ENCODE measurements at regions not wholly inside any gene's neighbourhood (a gene's known extent, or its start where the extent isn't known, plus 50 kb on each side); places are given as distances from the start of the nearest gene placed in this dataset.

DNA sequence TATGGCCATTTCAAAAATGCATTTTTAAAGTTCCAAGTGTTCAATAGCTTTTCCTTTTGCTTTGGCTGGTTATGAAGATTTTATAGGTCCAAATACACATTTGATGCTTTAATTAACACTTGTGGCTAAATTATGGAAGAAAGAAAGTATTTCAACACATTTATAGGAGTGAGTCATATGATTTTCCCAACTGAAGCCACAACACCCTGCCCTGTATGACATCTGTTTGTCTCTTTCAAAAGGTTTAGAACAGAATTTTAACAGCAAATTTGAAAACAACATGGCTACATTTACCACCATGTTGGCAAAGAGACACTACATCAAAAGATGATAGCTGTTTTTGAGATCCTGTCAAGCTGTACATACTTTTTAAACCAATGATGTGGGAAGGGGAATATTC, 99.4 kb downstream of the TMEM174 start:
- POLR2A ChIA-PET, result no interaction called here
- no peaks in the 10 kb centered on the region for H3K9me3 Mint-ChIP-seq
- no peak for DNase-seq
- no peak overlapping the region for H3K27ac Mint-ChIP-seq
- intact Hi-C loops (cut with micrococcal nuclease), result no loop called here
- H3K36me3 Mint-ChIP-seq (ENCODE audit: low read depth), result no peaks in the 10 kb centered on the region
- CTCF ChIA-PET, result no interaction called here
- no peaks in the 10 kb centered on the region for H3K4me1 Mint-ChIP-seq
- TF ChIP-seq, protein P1, sequence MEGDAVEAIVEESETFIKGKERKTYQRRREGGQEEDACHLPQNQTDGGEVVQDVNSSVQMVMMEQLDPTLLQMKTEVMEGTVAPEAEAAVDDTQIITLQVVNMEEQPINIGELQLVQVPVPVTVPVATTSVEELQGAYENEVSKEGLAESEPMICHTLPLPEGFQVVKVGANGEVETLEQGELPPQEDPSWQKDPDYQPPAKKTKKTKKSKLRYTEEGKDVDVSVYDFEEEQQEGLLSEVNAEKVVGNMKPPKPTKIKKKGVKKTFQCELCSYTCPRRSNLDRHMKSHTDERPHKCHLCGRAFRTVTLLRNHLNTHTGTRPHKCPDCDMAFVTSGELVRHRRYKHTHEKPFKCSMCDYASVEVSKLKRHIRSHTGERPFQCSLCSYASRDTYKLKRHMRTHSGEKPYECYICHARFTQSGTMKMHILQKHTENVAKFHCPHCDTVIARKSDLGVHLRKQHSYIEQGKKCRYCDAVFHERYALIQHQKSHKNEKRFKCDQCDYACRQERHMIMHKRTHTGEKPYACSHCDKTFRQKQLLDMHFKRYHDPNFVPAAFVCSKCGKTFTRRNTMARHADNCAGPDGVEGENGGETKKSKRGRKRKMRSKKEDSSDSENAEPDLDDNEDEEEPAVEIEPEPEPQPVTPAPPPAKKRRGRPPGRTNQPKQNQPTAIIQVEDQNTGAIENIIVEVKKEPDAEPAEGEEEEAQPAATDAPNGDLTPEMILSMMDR (IDR thresholded peaks at IDR 0.05), result no peak
- no peak for ATAC-seq (ENCODE audit: low read depth)
- no peak overlapping the region for H3K4me3 Mint-ChIP-seq
- H3K27me3 Mint-ChIP-seq, result peaks cover 1% of the 10 kb centered on the region

DNA sequence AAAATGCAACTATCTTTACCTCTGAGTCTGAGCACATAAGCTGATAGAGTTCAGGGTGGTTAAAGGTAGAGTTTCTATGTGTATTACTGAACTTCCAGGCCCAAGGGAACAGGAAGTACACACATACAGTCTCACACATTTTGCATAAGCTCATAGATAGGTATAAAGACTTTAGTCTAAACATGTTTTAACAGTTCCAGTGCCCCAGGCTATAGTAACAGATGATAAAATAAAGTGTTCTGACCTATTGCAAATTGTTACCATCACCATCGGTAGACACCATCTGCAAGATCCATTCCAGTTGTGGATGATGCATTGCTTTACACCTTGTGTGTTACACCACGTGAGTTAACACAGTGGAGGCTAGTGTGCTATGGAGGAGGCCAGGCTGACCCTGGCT, 95.8 kb downstream of the TMEM174 start:
- intact Hi-C loops (cut with micrococcal nuclease), result no loop called here
- H3K27ac Mint-ChIP-seq, result no peak overlapping the region

DNA sequence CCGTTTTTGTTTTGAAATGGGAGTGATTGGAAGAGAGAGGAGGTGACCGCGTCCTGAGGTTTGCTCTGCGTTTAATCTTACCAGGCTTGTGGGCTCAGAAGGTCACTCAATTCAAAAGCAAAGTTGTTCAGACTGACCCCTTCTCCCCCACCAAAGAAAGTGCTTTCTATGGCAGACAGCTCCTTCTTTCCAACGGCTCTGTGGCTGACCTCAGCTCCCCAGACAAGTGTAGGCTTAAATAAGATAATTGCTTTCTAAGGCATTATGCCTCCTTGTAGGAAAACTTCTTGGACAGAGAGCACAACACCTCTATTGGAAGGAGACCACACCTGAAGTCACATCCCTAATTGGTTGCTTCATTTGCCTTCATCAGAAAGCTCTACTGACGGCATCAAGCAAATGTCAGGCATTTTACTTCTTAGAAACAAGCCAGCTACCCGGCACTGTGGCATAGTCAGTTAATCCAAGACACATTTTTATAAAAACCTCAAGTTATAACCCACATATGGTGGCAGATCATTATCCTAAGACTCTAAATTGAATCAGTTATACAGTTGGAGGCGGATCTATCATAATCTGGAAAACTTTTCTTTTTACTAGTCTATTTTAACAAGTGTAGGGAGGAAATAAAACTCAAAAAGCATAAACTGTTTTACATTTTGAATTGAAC, 94.9 kb downstream of the TMEM174 start:
- no peak overlapping the region for H3K27ac Mint-ChIP-seq
- no peaks in the 10 kb centered on the region for H3K9me3 Mint-ChIP-seq
- peaks cover 2% of the 10 kb centered on the region for H3K27me3 Mint-ChIP-seq
- H3K36me3 Mint-ChIP-seq (ENCODE audit: low read depth), result no peaks in the 10 kb centered on the region
- intact Hi-C loops (cut with micrococcal nuclease), result no loop called here
- TF ChIP-seq, protein P1 (IDR thresholded peaks at IDR 0.05), result no peak
- ChIA-PET CTCF (no interaction called here), POLR2A (no interaction called here)
- no peak for DNase-seq
- no peak for ATAC-seq (ENCODE audit: low read depth)
- H3K4me1 Mint-ChIP-seq, result no peaks in the 10 kb centered on the region
- H3K4me3 Mint-ChIP-seq, result no peak overlapping the region

More for the DNA sequence above, 95.8 kb downstream of the TMEM174 start:
- H3K4me1 Mint-ChIP-seq, result no peaks in the 10 kb centered on the region
- ATAC-seq (ENCODE audit: low read depth), result no peak
- DNase-seq, result no peak
- H3K36me3 Mint-ChIP-seq (ENCODE audit: low read depth), result no peaks in the 10 kb centered on the region
- TF ChIP-seq, protein P1 (IDR thresholded peaks at IDR 0.05), result no peak
- no peaks in the 10 kb centered on the region for H3K9me3 Mint-ChIP-seq
- POLR2A ChIA-PET, result no interaction called here
- H3K4me3 Mint-ChIP-seq, result no peak overlapping the region
- peaks cover 2% of the 10 kb centered on the region for H3K27me3 Mint-ChIP-seq
- CTCF ChIA-PET, result no interaction called here

DNA sequence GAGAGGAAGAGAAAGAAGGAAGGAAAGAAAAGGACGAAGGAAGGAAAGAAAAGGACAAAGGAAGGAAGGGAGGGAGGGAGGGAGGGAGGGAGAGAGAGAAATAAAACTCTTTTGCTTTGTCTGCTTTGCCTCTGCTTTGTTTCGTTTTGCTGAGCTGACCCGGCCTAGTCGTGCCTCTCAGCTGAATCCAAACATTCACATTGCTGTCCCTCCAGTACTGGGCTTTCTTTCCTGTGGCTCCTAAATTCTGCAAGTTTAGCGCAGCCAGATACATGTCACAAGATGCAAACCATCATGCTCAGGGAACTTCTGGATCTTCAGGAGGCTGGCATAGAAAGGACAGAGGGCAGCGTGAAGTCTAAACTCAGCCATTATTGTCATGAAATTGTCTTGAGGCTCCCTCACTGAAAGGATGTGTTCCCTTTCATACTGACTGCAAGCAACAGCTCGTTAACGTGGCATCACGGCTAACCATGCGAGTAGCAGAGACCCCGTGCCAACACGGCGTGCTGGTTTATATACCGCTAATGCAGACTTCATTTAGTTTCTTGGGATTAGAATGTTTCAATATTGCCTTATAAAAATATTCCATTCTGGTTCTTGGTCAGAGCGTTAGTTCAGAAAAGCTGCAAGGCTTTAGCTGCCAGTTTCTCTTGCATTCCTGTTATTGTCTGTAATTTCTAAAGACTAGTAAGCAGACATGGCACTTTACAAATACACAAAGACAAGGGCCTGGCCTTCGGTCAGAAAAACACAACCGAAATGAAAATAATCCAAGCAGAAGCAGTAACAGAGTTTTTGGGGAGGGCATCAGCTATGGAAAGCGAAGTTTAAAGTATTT, 94.2 kb downstream of the TMEM174 start:
- Mint-ChIP-seq H3K27ac (no peak overlapping the region), H3K27me3 (peaks cover 2% of the 10 kb centered on the region), H3K36me3 (ENCODE audit: low read depth) (no peaks in the 10 kb centered on the region), H3K9me3 (no peaks in the 10 kb centered on the region), H3K4me3 (no peak overlapping the region), H3K4me1 (no peaks in the 10 kb centered on the region)
- no peak for ATAC-seq (ENCODE audit: low read depth)
- intact Hi-C loops (cut with micrococcal nuclease), result no loop called here
- no peak for DNase-seq
- CTCF ChIA-PET, result no interaction called here
- TF ChIP-seq, protein P1 (IDR thresholded peaks at IDR 0.05), result no peak
- POLR2A ChIA-PET, result no interaction called here

DNA sequence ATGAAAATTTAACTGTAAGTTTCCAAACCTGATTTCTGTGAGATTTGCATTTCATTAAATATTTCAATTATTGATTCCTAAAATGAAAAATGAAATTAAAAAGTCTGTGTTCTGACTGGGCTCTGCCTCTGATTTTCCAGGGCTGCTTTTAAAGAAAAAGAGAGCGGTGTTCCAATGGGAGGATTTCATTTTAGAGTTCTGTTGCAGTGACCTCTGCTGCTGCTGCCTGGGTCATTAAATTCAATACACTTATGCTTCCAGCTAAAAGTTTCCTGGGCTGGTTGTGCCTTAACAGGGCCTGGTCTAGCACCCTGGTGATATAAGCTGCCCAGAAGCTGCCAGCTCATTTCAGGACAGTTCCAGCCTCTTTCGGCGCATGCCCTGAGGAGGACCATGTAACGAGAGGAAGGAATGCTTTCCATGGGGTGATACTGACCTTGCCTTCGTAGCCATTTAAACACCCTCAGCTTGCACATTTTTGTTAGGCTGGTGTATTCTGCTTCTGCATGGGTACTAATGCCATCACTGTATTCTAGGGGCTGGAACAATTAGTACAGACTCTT, 93.3 kb downstream of the TMEM174 start:
- intact Hi-C loops (cut with micrococcal nuclease), result no loop called here
- DNase-seq (no peak), ATAC-seq (ENCODE audit: low read depth) (no peak)
- Mint-ChIP-seq H3K4me3 (no peak overlapping the region), H3K27ac (no peak overlapping the region), H3K36me3 (ENCODE audit: low read depth) (no peaks in the 10 kb centered on the region), H3K4me1 (no peaks in the 10 kb centered on the region), H3K27me3 (peaks cover 2% of the 10 kb centered on the region), H3K9me3 (no peaks in the 10 kb centered on the region)
- TF ChIP-seq, protein P1 (IDR thresholded peaks at IDR 0.05), result no peak
- ChIA-PET POLR2A (no interaction called here), CTCF (no interaction called here)

All from activated B cell treated with CpG ODN at 0.5 μM for 24 hours (primary cell).